HG03135 (cell line): ENCODE measurements at regions not wholly inside any gene's neighbourhood (a gene's known extent, or its start where the extent isn't known, plus 50 kb on each side); places are given as distances from the start of the nearest gene placed in this dataset.
"Not testable (repeated sequence)": the region's sequence is repeated elsewhere in the genome, so short reads cannot be mapped to it uniquely, and the experiment has no call there.

Experiments used
- ATAC-seq: cut with Tn5 transposase; IDR thresholded peaks from one replicate; pipeline ENCODE4 v1.9.1; 2021; ENCODE audit warnings: mild to moderate bottlenecking, moderate library complexity; ENCODE audit not compliant: unreplicated experiment

- ATAC-seq, result not testable (repeated sequence)
Measured at GRCh38 chr2:208921358-208921757, 502.5 kb upstream of the MAP2 start.

- ATAC-seq, result no peak
Measured at GRCh38 chr2:208927867-208928266, 496.0 kb upstream of the MAP2 start.

GRCh38 chr2:208929139-208929864 is 494.5 kb upstream of the MAP2 start:
- ATAC-seq, result no peak

GRCh38 chr2:208929894-208930427 is 493.9 kb upstream of the MAP2 start:
- no peak for ATAC-seq

- no peak for ATAC-seq
Measured at GRCh38 chr2:208935531-208935930, 488.3 kb upstream of the MAP2 start.

GRCh38 chr2:208937521-208937920 is 486.3 kb upstream of the MAP2 start:
- ATAC-seq, result no peak

GRCh38 chr2:208939852-208940251 is 484.0 kb upstream of the MAP2 start:
- no peak for ATAC-seq

- ATAC-seq, result no peak
Measured at GRCh38 chr2:208945719-208946256, 478.1 kb upstream of the MAP2 start.

GRCh38 chr2:208948073-208948472 is 475.8 kb upstream of the MAP2 start:
- ATAC-seq, result no peak

- ATAC-seq, result no peak
Measured at GRCh38 chr2:208970070-208970469, 453.8 kb upstream of the MAP2 start.

- ATAC-seq, result no peak
Measured at GRCh38 chr2:208977582-208977981, 446.3 kb upstream of the MAP2 start.

GRCh38 chr2:208978946-208979345 is 444.9 kb upstream of the MAP2 start:
- no peak for ATAC-seq

GRCh38 chr2:208980321-208980720 is 443.5 kb upstream of the MAP2 start:
- ATAC-seq, result no peak

- ATAC-seq, result no peak
Measured at GRCh38 chr2:208982831-208983230, 441.0 kb upstream of the MAP2 start.

GRCh38 chr2:208983486-208983885 is 440.4 kb upstream of the MAP2 start:
- ATAC-seq, result no peak

- ATAC-seq, result no peak
Measured at GRCh38 chr2:208984376-208985090, 439.3 kb upstream of the MAP2 start.

- no peak for ATAC-seq
Measured at GRCh38 chr2:208985644-208986043, 438.2 kb upstream of the MAP2 start.

- no peak for ATAC-seq
Measured at GRCh38 chr2:208990716-208991115, 433.1 kb upstream of the MAP2 start.

GRCh38 chr2:208999911-209000310 is 423.9 kb upstream of the MAP2 start:
- ATAC-seq, result no peak

- no peak for ATAC-seq
Measured at GRCh38 chr2:209002054-209002453, 421.8 kb upstream of the MAP2 start.

- ATAC-seq, result no peak
Measured at GRCh38 chr2:209005371-209005770, 418.5 kb upstream of the MAP2 start.
